Loucy (cell line): ENCODE measurements at regions not wholly inside any gene's neighbourhood (a gene's known extent, or its start where the extent isn't known, plus 50 kb on each side); places are given as distances from the start of the nearest gene placed in this dataset.
A peak's percentile ranks its signal among the peaks of the same experiment; 100 is the strongest.

Experiments
- CTCF ChIP-seq: fragments of 200-600 bp; sonication (generic); conservative IDR thresholded peaks from 2 replicates; pipeline ENCODE4 v1.5.1; 2014; ENCODE audit warnings: mild to moderate bottlenecking, antibody characterized with exemption, low read length
- EZH2phosphoT487 ChIP-seq: fragments of 200-600 bp; IDR thresholded peaks from 2 replicates; pipeline ENCODE4 v1.6.1; 2018; ENCODE audit warnings: antibody characterized with exemption, mild to moderate bottlenecking, moderate library complexity, borderline replicate concordance

DNA sequence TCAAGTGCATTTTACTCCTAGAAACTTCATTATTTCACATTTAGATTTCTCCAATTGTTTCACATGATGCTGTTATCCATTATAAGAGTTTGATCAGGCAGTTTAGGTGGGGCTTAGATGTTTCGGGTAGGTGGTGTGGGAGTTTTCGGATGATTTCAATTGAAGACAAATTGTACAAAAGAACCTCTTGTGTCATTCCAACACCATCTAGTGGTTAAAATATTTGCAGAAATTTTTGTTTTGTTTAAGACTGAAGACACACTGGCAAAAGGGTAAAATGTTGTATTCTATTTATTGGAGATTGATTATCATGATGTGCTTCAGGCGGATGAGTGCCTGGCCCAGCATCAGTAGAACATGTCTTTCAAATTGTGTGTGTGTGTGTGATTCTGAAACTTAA lies 212.7 kb downstream of the SH3BGRL start:
- 0 out of 2 replicates have a peak, but pooled peaks have one; percentile 12 for TF ChIP-seq CTCF
- no peak for TF ChIP-seq EZH2phosphoT487
